ENCODE measurements at regions not wholly inside any gene's neighbourhood (a gene's known extent, or its start where the extent isn't known, plus 50 kb on each side); places are given as distances from the start of the nearest gene placed in this dataset.

DNA sequence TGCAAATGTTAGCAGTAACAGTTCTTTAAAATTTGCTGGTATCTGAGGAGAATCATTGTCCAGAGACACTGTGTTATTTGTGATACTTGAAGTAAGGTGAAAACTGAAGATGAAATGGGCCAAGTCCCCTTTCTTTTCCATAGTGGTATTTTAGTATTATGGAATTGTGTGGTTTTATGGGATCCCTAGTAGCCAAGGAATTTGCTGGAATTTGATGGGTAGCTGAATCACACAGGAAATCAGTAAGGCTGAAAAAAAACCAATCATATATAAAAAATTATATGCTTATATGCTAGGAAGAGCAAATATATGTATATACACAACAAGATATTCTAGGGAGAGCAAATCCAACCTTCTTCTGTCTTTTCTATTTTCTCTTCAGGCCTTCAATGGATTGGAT lies 54.2 kb upstream of the TACR1 start:
- Histone ChIP-seq H3K36me3 (ENCODE audit: control insufficient read depth, low read length) (no peaks in the 10 kb centered on the region), H3K4me2 (ENCODE audit: low read length) (no peak overlapping the region), H3K4me1 (ENCODE audit: control insufficient read depth, low read length) (peaks cover 6% of the 10 kb centered on the region; the same call in 1 of the 2 replicates), H3F3A (ENCODE audit: control insufficient read depth, insufficient read depth) (no peaks in the 10 kb centered on the region), H3K9me3 (ENCODE audit: control insufficient read depth, insufficient read depth, low read length) (no peaks in the 10 kb centered on the region), H3K27me3 (ENCODE audit: control insufficient read depth, low read length) (0 out of 2 replicates have a peak, but pooled peaks cover 2% of the 10 kb centered on the region), H3K27ac (ENCODE audit: low read depth, low read length) (no peak overlapping the region), H3K4me3 (ENCODE audit: low read length) (no peak overlapping the region), H3K79me2 (ENCODE audit: control insufficient read depth, low read length) (no peaks in the 10 kb centered on the region), H3K9me2 (replicated peaks; ENCODE audit: control insufficient read depth, low read length) (no peaks in the 10 kb centered on the region), H4K20me1 (ENCODE audit: control insufficient read depth, insufficient read depth, low read depth, low read length) (no peaks in the 10 kb centered on the region)
- TF ChIP-seq, protein P1, sequence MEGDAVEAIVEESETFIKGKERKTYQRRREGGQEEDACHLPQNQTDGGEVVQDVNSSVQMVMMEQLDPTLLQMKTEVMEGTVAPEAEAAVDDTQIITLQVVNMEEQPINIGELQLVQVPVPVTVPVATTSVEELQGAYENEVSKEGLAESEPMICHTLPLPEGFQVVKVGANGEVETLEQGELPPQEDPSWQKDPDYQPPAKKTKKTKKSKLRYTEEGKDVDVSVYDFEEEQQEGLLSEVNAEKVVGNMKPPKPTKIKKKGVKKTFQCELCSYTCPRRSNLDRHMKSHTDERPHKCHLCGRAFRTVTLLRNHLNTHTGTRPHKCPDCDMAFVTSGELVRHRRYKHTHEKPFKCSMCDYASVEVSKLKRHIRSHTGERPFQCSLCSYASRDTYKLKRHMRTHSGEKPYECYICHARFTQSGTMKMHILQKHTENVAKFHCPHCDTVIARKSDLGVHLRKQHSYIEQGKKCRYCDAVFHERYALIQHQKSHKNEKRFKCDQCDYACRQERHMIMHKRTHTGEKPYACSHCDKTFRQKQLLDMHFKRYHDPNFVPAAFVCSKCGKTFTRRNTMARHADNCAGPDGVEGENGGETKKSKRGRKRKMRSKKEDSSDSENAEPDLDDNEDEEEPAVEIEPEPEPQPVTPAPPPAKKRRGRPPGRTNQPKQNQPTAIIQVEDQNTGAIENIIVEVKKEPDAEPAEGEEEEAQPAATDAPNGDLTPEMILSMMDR (IDR thresholded peaks at IDR 0.05; ENCODE audit: low read depth, low read length, poor library complexity, severe bottlenecking): no peak
- no peak for TF ChIP-seq EZH2phosphoT487 (IDR thresholded peaks at IDR 0.05; ENCODE audit: borderline replicate concordance, low read length)

DNA sequence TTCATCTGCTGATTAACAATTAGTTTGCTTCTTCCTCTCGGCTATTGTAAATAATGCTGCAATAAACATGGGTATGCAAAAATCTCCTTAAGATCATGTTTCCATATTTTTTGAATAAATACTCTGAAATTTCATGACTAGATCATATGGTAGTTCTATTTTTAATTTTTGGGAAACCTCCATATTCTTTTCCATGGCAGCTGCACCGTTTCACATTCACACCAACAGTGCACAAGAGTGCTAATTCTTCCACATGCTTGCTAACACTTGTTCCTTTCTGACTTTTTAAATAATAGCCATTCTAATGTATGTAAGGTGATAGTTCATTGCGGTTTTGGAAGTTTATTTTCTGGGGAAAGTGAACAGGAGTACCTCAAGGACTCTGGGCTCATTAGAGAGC lies 52.6 kb upstream of the TACR1 start:
- no peaks in the 10 kb centered on the region for H3K79me2 ChIP-seq (ENCODE audit: control insufficient read depth, low read length)
- peaks cover 6% of the 10 kb centered on the region; the same call in 1 of the 2 replicates for H3K4me1 ChIP-seq (ENCODE audit: control insufficient read depth, low read length)
- no peaks in the 10 kb centered on the region for H4K20me1 ChIP-seq (ENCODE audit: control insufficient read depth, insufficient read depth, low read depth, low read length)
- H3K27ac ChIP-seq (ENCODE audit: low read depth, low read length): no peak overlapping the region
- no peaks in the 10 kb centered on the region for H3F3A ChIP-seq (ENCODE audit: control insufficient read depth, insufficient read depth)
- H3K9me3 ChIP-seq (ENCODE audit: control insufficient read depth, insufficient read depth, low read length): no peaks in the 10 kb centered on the region
- no peak for TF ChIP-seq EZH2phosphoT487 (IDR thresholded peaks at IDR 0.05; ENCODE audit: borderline replicate concordance, low read length)
- TF ChIP-seq, protein P1 (IDR thresholded peaks at IDR 0.05; ENCODE audit: low read depth, low read length, poor library complexity, severe bottlenecking): no peak
- H3K9me2 ChIP-seq (replicated peaks; ENCODE audit: control insufficient read depth, low read length): no peaks in the 10 kb centered on the region
- H3K4me2 ChIP-seq (ENCODE audit: low read length): no peak overlapping the region
- 0 out of 2 replicates have a peak, but pooled peaks cover 2% of the 10 kb centered on the region for H3K27me3 ChIP-seq (ENCODE audit: control insufficient read depth, low read length)
- no peaks in the 10 kb centered on the region for H3K36me3 ChIP-seq (ENCODE audit: control insufficient read depth, low read length)
- no peak overlapping the region for H3K4me3 ChIP-seq (ENCODE audit: low read length)
